Mucosa of rectum (tissue), 2 donors: ENCODE measurements at regions not wholly inside any gene's neighbourhood (a gene's known extent, or its start where the extent isn't known, plus 50 kb on each side); places are given as distances from the start of the nearest gene placed in this dataset.
"Not testable (repeated sequence)": the region's sequence is repeated elsewhere in the genome, so short reads cannot be mapped to it uniquely, and the experiment has no call there.

Source experiments
- H3K27ac ChIP-seq, 2 donors: one replicate each; pipeline ENCODE4 v1.7.0; 2013; ENCODE audit warnings: inconsistent platforms in 2 of 2, low read depth in 2 of 2, low read length in 2 of 2
- H3K27me3 ChIP-seq, 2 donors: one replicate each; pipeline ENCODE4 v1.7.0; 2013; ENCODE audit warnings: low read length in 2 of 2; ENCODE audit not compliant: control insufficient read depth in 2 of 2, insufficient read depth in 2 of 2
- H3K36me3 ChIP-seq, 2 donors: one replicate each; pipeline ENCODE4 v1.7.0; 2013; ENCODE audit warnings: low read length in 2 of 2; ENCODE audit not compliant: control insufficient read depth in 2 of 2, insufficient read depth in 2 of 2
- H3K4me1 ChIP-seq, 2 donors: one replicate each; pipeline ENCODE4 v1.7.0; 2013; ENCODE audit warnings: low read length in 2 of 2, mild to moderate bottlenecking in 1 of 2; ENCODE audit not compliant: control insufficient read depth in 2 of 2, insufficient read depth in 2 of 2
- H3K4me3 ChIP-seq, 2 donors: one replicate each; pipeline ENCODE4 v1.7.0; 2013; ENCODE audit warnings: low read length in 2 of 2
- H3K9ac ChIP-seq, 2 donors: one replicate each; pipeline ENCODE4 v1.7.0; 2013; ENCODE audit warnings: low read length in 2 of 2, low read depth in 1 of 2, mild to moderate bottlenecking in 1 of 2
- H3K9me3 ChIP-seq, 2 donors: one replicate each; pipeline ENCODE4 v1.7.0; 2013; ENCODE audit warnings: low read length in 2 of 2; ENCODE audit not compliant: control insufficient read depth in 2 of 2
- donor health status: healthy.
- donor health status: Normal muscosa, but diverticular disease.

GRCh38 chr12:67483871-67484554 is 164.5 kb upstream of the DYRK2 start:
- Histone ChIP-seq H3K4me3 (no peak overlapping the region), H3K27ac (peak overlapping the region in 1 of 2 donors; percentile 49), H3K9ac (no peak overlapping the region), H3K4me1 (peaks cover 3 to 9% of the 10 kb centered on the region in 2 donors), H3K36me3 (no peaks in the 10 kb centered on the region), H3K9me3 (no peaks in the 10 kb centered on the region), H3K27me3 (no peaks in the 10 kb centered on the region)

- Histone ChIP-seq H3K9ac (no peak overlapping the region), H3K4me3 (no peak overlapping the region), H3K27ac (no peak overlapping the region), H3K4me1 (peaks cover 3 to 9% of the 10 kb centered on the region in 2 donors), H3K36me3 (no peaks in the 10 kb centered on the region), H3K9me3 (peaks cover 0 to 4% of the 10 kb centered on the region in 2 donors), H3K27me3 (no peaks in the 10 kb centered on the region)
Observed at GRCh38 chr12:67484791-67485480, 163.6 kb upstream of the DYRK2 start.

- no peak overlapping the region for H3K9ac ChIP-seq
- no peak overlapping the region for H3K27ac ChIP-seq
- no peak overlapping the region for H3K4me3 ChIP-seq
- peaks cover 3 to 9% of the 10 kb centered on the region in 2 donors for H3K4me1 ChIP-seq
- peaks cover 2 to 4% of the 10 kb centered on the region in 2 donors for H3K9me3 ChIP-seq
- no peaks in the 10 kb centered on the region for H3K27me3 ChIP-seq
- H3K36me3 ChIP-seq = no peaks in the 10 kb centered on the region
Observed at GRCh38 chr12:67486671-67487070, 161.9 kb upstream of the DYRK2 start.

GRCh38 chr12:67488349-67488748 is 160.2 kb upstream of the DYRK2 start:
- not testable (repeated sequence) for H3K36me3 ChIP-seq, H3K27ac ChIP-seq, H3K4me3 ChIP-seq, H3K9ac ChIP-seq, H3K9me3 ChIP-seq, H3K4me1 ChIP-seq, H3K27me3 ChIP-seq

- H3K27ac ChIP-seq = no peak overlapping the region
- no peaks in the 10 kb centered on the region for H3K36me3 ChIP-seq
- H3K9ac ChIP-seq = no peak overlapping the region
- H3K9me3 ChIP-seq = peaks cover 4% of the 10 kb centered on the region in 2 donors
- H3K4me1 ChIP-seq = peaks cover 0 to under 1% of the 10 kb centered on the region in 2 donors
- no peak overlapping the region for H3K4me3 ChIP-seq
- no peaks in the 10 kb centered on the region for H3K27me3 ChIP-seq
Observed at GRCh38 chr12:67489007-67489406, 159.5 kb upstream of the DYRK2 start.

GRCh38 chr12:67496581-67496980 is 152.0 kb upstream of the DYRK2 start:
- Histone ChIP-seq H3K27me3 (no peaks in the 10 kb centered on the region), H3K9ac (no peak overlapping the region), H3K36me3 (no peaks in the 10 kb centered on the region), H3K9me3 (peaks cover 0 to 2% of the 10 kb centered on the region in 2 donors), H3K4me1 (peaks cover 0 to 8% of the 10 kb centered on the region in 2 donors), H3K27ac (no peak overlapping the region), H3K4me3 (no peak overlapping the region)

GRCh38 chr12:67498991-67499390 is 149.6 kb upstream of the DYRK2 start:
- Histone ChIP-seq H3K4me3 (no peak overlapping the region), H3K27me3 (no peaks in the 10 kb centered on the region), H3K27ac (no peak overlapping the region), H3K9me3 (no peaks in the 10 kb centered on the region), H3K9ac (no peak overlapping the region), H3K4me1 (peaks cover 4 to 8% of the 10 kb centered on the region in 2 donors), H3K36me3 (no peaks in the 10 kb centered on the region)

GRCh38 chr12:67501362-67501761 is 147.2 kb upstream of the DYRK2 start:
- peak overlapping the region; percentile 76 to 86 for H3K27ac ChIP-seq
- no peak overlapping the region for H3K9ac ChIP-seq
- H3K4me3 ChIP-seq = no peak overlapping the region
- no peaks in the 10 kb centered on the region for H3K36me3 ChIP-seq
- H3K9me3 ChIP-seq = no peaks in the 10 kb centered on the region
- H3K4me1 ChIP-seq = peaks cover 4 to 8% of the 10 kb centered on the region in 2 donors
- H3K27me3 ChIP-seq = no peaks in the 10 kb centered on the region

GRCh38 chr12:67504026-67504425 is 144.5 kb upstream of the DYRK2 start:
- H3K27ac ChIP-seq = no peak overlapping the region
- H3K4me1 ChIP-seq = peaks cover 4 to 8% of the 10 kb centered on the region in 2 donors
- no peak overlapping the region for H3K9ac ChIP-seq
- no peak overlapping the region for H3K4me3 ChIP-seq
- no peaks in the 10 kb centered on the region for H3K27me3 ChIP-seq
- no peaks in the 10 kb centered on the region for H3K36me3 ChIP-seq
- no peaks in the 10 kb centered on the region for H3K9me3 ChIP-seq

- Histone ChIP-seq H3K9me3 (no peaks in the 10 kb centered on the region), H3K9ac (no peak overlapping the region), H3K4me3 (no peak overlapping the region), H3K27ac (no peak overlapping the region), H3K27me3 (no peaks in the 10 kb centered on the region), H3K4me1 (peaks cover 0 to 4% of the 10 kb centered on the region in 2 donors), H3K36me3 (no peaks in the 10 kb centered on the region)
Observed at GRCh38 chr12:67506739-67507138, 141.8 kb upstream of the DYRK2 start.
